ENCODE measurements at regions not wholly inside any gene's neighbourhood (a gene's known extent, or its start where the extent isn't known, plus 50 kb on each side); places are given as distances from the start of the nearest gene placed in this dataset.

- TF ChIP-seq EZH2 (IDR thresholded peaks at IDR 0.05) (no peak), POLR2AphosphoS5 (IDR thresholded peaks at IDR 0.05; ENCODE audit: borderline replicate concordance, low read depth, low read length) (no peak), FOXP2 (optimal IDR thresholded peaks at IDR 0.05; ENCODE audit: control extremely low read depth, extremely low read length, insufficient read depth) (no peak)
These were observed 156.7 kb downstream of the HINT1 start for GRCh38 chr5:131008329-131008728.
